GM18907 (cell line): ENCODE measurements at regions not wholly inside any gene's neighbourhood (a gene's known extent, or its start where the extent isn't known, plus 50 kb on each side); places are given as distances from the start of the nearest gene placed in this dataset.

Source experiments
- ATAC-seq: cut with Tn5 transposase; IDR thresholded peaks from one replicate; pipeline ENCODE4 v1.9.1; 2021; ENCODE audit warnings: mild to moderate bottlenecking, moderate library complexity; ENCODE audit not compliant: unreplicated experiment

DNA sequence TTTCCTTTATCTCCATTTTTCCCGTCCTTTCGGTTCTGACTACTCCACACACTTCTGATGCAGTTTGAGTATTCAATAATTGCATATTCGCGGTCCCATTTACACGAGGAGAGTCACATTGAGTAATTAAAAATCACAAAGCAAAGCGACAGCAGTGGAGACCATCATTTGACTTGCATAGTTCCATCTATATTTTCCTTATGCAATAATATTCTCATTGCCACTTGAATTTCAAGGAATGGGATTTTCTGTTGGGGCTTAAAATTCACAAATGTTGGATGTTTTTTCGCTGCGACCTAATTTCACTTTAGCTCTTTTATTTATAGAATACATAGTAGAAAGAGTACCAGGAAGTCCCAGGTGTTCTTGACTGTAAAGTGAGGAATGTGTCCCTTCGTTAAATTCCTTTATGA is 186.8 kb downstream of the ZEB2 start:
- ATAC-seq = no peak

DNA sequence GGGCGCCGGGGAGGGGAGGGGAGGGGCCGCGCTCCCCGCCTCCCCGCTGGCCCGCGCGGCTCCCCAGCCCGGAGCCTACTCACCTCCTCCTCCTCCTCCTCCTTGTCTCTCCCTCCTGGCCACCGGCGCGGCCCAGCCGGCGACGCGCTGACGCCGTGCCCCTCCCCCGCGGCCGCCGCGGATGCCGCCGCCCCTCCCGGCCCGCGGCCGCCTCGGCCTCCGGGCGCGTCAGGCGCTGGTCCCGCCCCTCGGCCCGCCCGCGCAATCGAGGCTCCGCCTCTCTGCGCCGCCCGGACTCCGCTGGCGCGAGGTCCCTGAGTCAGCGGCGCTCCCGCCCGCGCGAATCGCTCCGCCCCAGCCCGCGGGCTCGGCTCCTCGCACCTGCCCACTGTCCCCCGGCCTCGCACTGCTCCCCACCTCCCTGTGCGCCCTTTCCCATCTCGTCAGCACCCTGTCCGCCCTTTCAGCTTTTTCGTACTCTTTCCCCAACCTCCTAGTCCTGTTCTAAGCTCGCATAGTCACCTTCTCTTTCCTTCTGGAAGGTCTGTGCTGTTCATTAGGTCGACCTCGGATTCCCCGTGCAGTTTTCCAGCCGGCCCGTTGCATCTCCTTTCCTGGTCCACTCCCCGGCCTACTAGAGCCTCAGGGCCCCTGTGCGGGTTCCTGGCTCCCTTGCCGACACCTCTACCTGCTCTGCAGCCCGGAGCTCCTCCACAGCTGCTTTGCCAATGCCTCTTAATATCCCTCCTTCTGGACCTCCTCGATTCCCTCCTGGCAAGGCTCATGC is 187.4 kb downstream of the ZEB2 start:
- peak; percentile 93 for ATAC-seq

DNA sequence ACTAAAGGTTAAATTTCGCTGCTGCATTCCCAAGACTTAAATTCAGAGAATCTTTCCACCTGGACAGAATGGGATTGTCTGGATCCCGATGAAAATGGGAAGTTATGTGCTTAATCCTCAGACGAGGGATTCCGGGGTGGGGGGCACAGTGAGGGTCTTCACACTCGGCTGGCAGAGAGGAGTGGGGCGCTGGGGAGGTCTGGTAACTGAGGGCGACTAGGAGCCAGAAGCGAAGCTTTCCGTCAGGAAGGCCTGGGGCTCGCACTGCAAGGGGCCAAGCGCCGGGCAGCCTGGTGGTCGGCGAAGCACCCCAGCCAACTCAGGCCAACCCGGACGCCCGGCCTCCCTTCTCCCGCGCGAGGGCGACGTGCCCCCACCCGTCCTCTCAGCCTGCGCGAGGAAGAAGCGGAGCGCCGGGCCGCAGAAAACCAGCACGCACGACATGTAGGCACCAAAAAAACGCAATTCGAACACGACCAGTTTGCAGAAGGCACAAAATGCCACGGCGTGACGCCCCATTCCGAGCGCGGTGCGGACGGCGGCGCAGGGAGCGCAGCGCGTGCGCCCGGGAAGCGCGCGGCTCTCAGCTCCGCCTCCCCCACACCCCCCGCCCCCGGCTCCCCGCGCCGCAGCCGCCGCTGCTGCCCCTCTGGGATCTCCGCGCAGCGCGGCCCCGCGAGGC is 188.1 kb downstream of the ZEB2 start:
- ATAC-seq = peak; percentile 80

DNA sequence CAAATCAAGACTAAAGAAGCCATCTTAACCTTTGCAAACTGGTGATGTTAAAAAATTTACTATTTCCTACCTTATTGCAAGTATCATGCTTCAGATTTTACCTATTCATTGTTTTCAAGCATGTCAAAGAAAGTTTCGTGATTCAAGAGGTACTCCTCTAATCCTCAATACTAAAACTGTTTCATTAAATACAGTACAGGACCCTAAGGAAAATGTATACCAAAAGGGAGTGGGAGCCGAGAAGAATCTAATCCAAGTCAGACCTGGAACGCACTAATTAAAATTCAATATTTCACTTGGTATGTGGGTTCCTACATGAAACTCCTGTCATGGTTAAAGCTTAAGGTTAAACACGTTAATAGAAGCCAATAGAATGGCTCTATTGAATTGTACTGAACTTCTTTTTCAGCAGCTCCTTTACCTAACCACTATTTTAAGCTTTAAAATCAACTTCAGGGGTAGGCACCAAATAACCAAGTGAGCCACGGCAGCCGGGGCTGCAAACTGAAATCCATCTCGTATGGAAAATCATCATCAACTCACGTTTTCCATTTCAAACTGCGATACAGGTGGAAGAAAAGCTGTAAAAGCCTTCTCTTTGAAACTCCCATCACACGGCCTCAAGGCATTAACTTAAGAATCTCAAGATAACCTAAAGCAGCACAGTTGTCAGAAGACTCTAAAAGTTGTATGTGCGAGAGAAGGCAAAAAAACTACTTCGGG is 188.8 kb downstream of the ZEB2 start:
- no peak for ATAC-seq

DNA sequence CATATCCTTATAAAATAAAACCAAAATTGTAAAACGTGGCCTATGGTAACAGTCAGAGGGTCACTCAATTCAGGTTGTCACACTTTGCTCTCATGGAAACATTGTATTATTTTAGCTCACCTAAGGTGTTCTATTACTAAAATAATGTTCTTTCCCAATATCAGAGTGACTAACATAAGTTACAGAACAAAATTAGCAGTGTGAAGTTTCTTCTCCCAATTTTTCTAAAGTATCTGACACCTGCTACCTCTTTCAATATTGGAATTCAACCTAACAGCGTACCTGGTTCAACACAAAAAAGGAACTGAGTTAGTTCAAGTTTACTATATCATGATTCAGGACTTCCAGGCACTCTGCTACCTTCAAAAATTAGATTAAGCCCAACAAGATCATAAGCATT is 190.4 kb downstream of the ZEB2 start:
- no peak for ATAC-seq

DNA sequence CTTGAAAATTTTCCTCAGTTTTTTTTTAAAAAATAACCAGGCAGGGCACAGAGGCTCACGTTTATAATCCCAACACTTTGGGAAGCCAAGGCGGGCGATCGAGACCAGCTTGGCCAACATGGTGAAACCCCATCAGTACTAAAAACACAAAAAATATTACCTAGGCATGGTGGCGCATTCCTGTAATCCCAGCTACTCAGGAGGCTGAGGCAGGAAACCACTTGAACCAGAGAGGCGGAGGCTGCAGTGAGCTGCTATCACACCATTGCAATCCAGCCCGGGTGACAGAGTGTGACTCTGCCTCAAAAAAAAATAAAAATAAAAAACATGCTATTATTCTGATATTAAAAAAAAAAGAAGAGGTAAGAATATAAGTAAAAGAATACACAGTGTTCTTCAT is 191.0 kb downstream of the ZEB2 start:
- no peak for ATAC-seq

DNA sequence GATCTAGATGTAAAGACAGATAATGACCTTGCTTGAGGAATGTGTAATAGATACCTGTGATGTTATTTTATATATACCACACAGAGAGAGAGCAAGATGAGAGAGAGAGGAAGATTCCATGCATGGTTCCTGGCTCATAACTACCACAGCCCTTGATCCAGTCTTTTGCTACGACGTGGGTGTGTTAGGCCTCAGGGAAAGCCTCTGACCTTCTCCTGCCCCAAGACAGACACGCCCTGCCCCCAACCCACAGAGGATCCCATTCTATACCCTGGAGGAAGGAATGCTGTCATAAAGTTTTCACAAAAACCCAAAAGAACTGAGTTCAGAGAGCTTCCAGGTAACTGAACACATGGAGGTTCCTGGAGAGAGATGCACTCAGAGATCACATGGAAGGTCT is 193.1 kb downstream of the ZEB2 start:
- no peak for ATAC-seq

DNA sequence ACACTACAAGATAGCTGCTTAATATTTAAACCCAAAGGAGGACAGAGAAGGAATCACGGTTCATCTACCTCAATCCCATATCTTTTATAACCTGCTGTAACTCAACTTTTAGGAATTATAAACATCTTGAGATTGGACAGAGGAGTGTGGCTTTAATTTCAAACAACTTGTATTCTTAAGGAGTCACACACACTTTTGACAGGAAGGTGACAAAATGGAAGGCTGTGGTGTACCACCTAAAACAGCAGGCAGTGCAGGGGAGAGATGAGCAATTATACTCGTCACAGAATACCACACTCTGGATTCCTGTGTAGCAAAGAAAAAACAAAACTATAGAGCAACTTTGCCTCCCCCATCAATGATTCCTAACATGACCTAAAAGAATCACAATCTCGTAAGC is 194.8 kb downstream of the ZEB2 start:
- ATAC-seq = peak; percentile 79

DNA sequence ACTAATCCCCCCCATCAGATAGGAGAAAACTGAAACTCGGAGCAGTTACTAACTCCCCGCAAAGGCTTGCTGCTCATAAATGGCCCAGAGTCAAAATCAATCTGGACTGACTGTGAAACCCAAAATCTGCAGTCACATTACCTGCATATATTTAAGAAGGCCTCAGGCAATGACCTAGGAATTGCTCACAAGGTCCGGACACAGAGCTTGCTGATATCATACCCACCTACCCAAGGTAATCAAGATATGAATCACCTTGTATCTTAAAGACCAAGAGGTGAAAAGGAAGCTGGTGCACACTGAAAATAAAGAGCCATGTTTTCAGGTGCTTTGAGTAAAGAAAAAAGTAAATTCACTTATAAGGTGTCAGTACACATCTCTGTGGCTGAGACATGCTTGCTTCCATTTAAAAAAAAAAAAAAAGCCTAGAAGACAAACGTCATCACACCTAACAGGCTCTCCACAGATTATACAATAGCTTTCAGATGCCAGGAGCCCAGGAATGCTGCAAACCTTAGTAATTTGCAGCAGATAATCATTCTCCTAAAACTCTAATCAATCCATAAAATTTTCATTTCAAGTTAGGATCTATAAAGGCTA is 195.4 kb downstream of the ZEB2 start:
- ATAC-seq = peak; percentile 42

DNA sequence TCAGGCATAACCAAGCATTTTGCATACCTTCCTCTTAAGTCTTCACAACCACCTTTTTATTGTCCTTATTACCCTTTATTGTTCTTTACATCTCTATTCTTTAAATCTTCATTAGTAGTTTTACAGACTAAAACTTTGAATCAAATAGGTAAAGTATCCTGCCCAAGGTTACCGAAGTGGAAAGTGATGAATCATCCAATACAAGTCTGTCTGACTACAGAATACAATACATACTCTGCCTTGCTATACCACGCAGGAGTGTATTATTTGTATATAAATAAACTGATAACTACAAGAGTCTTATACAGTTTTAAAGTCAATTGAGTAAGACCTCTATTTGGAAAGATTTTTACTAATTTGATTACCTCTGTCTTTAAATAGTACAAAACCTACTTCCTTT is 196.0 kb downstream of the ZEB2 start:
- ATAC-seq = peak; percentile 48

DNA sequence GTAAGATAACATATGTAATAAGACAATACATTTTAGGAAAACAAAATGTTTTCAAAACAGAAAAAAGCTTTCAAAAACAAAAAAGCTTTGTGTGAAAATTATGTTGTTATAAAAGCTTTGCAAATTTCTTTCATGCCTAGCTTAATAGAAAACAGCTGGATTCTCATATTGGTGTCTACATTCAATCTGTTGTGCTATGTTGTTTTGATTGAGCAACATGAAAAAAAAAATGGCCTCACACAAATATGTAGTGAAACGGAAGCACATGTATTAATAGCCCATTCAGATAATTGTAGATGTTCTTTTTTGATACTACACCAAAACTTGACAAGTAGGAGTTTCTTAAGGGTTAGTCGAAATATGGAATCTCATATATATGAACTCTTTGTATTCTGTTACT is 197.5 kb downstream of the ZEB2 start:
- no peak for ATAC-seq

DNA sequence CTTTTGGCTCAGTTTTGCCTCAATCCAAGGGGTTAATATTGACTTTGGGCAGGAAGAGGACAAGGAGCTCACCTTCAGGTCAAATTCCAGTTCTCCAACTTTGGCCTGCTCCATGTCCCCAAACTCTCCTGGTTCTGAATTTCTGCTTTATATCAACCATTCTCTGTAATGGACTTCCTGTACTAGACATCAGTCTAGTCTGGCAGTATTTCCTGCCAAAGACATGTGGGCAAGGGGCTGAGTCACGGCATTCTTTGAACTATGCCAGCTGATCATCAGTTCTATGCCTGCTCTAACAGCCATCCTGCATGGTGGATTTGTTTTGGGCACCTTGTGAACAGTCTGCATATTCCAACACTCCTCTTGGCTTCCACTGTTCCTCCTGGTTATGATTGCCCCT is 199.4 kb downstream of the ZEB2 start:
- peak; percentile 54 for ATAC-seq

DNA sequence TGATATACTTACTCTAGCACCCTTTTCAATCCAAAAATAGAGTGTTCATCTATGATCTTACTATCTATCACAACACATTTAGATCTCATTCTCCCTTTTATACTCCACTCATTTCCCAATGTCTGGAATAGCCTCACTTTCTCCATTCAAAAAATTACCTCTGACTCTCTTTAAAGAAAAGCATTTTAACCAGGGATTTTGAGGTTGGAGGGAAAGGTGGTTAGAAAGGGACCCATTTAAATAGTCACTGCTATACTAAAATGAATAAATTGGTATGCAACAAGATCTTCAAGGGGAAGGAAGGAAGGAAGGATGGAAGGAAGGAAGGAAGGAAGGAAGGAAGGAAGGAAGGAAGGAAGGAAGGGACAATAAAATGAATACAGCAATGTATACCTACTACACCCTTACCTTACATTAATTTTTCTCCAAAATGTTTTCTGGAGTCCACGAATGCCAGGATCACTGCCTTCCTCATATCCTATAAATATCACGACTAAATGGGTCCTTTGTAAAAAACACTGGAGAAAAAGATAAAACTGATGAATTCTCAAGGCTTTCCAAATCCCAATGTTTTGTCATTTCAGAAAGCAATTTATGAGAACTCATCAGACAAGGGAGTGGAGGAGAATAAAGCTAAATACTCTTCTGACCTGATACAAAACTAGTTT is 202.7 kb downstream of the ZEB2 start:
- ATAC-seq = no peak

DNA sequence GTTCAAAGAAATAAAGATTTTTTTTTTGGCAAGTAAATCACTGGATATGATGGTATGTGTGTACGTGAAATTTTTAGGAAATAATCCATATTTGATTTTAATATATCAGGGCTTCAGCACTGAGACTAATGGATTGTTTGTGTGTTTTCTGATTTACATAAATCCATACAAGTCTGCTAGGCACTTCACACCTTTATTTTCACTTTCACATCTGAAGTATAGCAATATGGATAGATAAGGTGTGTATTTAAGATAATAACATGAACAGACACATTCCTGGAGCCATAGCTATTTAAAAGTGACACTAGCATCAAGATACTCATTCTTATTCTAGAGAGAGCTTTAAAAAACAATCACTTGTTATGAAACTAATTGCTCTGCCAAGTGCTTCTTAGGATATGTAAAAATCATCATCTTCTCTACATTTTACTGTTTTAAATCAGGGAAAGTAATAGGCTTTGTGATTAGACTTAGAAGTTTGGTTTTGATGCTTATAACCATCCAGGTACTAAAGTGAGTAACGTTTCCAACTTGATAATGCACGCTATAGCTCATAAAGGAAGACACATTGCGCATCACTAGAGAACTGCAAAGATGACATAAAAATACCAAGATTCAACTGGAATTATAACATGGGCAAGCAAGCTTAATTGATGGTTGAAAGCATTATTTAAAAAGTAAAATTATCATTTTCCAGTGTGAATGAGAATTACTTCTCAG is 208.9 kb downstream of the ZEB2 start:
- ATAC-seq = no peak

DNA sequence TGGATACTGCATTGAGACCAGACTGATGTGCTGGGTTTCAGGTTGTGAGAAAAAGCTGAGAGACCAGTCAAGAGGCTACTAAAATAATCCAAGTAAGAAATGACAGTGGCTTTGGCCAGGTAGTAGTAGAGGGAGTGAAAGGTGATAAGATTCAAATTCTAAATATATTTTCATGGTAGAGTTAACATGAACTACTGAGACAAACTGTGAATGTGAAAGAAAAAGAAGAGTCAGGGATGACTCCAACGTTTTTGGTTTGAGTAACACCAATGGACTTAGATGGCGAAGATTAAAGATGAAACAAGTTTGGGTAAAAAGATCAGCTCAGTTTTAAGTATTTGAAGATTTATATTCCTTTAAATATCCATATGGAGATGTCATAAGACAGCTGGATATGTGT is 209.4 kb downstream of the ZEB2 start:
- ATAC-seq = no peak

DNA sequence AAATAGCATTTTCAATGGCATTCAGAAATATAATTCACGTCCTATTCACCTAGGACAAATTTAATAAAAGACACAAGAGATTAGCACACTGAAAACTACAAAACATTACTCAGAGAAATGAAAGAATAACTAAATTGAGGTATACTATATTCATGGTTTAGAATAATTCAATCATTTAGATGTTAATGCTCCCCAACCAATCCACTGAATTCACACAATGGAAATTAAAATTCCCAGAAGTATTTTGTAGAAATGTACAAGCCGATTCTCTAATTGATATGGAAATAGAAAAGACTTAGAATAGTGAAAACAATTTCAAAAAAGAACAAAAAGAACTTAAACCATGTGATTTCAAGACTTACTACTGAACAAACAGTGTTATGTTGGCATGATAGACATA is 212.2 kb downstream of the ZEB2 start:
- no peak for ATAC-seq

DNA sequence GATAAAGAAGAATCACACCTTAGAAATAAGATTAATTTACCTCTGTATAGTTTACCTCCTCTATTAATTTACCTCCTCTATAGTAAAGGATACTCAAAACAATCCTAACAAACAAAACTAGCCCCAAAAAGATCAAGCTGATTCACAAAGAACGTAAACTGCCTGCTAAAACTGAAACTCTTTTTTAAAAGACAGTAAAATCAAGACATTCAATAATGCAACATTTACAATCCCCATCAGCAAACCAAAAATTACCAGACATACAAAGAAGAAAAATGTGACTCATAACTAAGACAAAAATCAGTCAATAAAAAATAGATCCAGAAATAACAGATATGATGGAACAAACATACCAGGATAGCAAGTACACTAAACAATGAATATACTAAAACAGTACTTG is 215.7 kb downstream of the ZEB2 start:
- no peak for ATAC-seq

DNA sequence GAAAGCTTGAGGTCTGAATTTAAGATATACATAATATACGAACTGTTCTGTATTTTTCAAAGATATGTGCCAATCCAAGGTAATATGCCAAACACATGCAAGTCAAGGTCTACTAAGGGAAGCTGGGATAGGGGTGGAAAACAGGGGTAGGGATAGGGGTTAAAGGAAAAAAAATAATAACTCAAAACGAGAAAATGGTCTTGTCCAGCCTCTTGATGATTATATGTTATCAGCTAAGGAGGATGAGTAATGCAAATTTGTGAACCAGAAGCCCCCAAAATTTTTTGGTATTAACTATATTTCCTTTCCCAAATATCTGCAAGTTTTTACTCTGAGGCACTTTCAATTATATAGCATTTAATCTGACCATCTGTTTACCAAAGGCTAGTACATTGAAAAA is 219.3 kb downstream of the ZEB2 start:
- no peak for ATAC-seq

DNA sequence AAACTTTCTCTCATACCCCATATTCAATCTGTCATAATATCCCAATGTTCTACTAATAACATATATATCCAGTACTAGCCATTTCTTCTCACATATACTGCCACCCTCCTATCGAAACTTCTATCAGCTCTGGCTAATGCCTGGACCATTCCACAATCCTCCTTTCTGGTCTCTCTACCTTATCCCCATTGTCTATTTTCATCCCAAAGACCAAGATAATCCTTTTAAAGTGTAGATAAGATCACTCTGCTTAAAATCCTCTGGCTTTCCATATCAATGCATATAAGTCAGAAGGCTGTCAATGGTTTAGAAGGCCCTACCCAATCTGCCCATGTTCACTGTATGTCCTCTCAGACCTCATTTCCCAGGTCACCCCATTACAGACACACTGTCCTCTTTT is 229.6 kb downstream of the ZEB2 start:
- ATAC-seq = no peak

DNA sequence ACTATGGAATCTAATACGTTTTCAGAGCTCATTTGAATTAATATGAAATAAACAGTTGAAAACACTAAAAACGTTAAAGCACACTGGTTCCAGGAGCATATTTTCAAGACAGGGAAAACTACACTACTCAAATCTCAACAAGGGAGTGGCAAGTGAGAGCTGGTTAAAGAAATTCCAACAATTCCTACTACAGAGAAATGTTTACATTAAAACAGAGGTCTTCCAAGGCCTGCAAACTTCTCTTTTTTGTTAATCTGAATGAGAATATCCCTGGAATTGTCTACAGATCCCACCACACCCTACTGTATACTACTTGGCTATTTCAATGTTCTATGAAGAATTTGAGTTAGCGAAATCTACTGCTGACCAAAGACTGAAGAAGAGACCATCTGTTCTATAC is 231.5 kb downstream of the ZEB2 start:
- no peak for ATAC-seq
